Right renal cortex interstitium (tissue), 3 donors: ENCODE measurements at regions not wholly inside any gene's neighbourhood (a gene's known extent, or its start where the extent isn't known, plus 50 kb on each side); places are given as distances from the start of the nearest gene placed in this dataset.
"Not testable (repeated sequence)": the region's sequence is repeated elsewhere in the genome, so short reads cannot be mapped to it uniquely, and the experiment has no call there.

Experiments used
- DNase-seq, 3 donors: peaks; one replicate each; pipeline ENCODE4 v3.0.0-alpha.2; 2013; ENCODE audit warnings: low read depth in 3 of 3, low spot score in 2 of 3

DNA sequence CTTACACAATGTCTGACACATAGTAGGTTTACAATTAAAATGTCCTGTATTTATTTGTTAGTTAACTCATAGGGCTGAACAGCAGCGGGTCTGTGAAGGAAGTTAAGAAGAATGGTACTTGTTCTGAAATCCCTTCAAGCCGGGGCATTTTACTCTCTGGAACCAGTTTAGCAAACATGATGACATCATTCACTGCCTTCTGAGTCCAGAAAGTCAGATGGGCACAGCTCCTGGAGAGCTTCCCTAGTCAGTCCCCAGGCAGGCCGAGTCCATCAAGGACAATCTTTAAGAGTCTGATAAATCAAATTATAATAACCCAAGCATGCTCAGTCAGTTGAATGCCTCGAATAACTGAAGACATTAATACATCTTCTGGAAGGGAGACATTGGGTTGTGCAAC is 125.4 kb upstream of the DAB1 start:
- no peak for DNase-seq

- no peak for DNase-seq
Observed at GRCh38 chr1:57546549-57547330, 122.9 kb upstream of the DAB1 start.

DNA sequence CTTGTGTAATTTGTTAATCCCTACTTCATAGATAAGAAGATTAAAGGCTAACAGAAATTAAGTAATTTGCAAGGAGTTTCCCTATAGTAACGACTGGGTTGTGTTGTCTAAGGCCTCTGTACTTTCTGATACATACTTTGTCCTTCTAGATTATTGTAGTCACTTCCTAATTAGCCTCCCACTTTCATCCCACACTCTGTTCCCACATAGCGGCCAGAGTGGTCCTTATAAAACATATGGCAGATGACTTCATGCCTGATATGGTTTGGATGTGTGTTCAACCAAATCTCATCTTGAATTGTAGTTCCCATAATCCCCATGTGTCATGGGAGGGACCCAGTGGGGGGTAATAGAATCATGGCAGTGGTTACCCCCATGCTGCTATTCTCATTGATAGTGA is 120.5 kb upstream of the DAB1 start:
- DNase-seq: no peak

GRCh38 chr1:57536749-57537423 is 113.0 kb upstream of the DAB1 start:
- DNase-seq: no peak

GRCh38 chr1:57532299-57532698 is 108.4 kb upstream of the DAB1 start:
- DNase-seq: no peak

DNA sequence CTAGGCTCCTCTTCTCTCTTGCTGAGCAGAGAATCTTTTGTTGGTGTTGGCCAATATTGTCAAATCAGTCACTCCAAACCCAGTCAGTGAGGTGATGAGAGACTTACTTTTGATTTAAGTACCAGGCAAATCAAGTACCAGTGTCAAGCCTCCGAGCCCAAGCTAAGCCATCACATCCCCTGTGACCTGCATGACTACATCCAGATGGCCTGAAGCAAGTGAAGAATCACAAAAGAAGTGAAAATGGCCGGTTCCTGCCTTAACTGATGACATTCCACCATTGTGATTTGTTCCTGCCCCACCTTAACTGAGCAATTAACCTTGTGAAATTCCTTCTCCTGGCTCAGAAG is 107.0 kb upstream of the DAB1 start:
- not testable (repeated sequence) for DNase-seq

GRCh38 chr1:57530206-57530910 is 106.5 kb upstream of the DAB1 start:
- DNase-seq: no peak

- no peak for DNase-seq
Observed at GRCh38 chr1:57522575-57522974, 98.7 kb upstream of the DAB1 start.

DNA sequence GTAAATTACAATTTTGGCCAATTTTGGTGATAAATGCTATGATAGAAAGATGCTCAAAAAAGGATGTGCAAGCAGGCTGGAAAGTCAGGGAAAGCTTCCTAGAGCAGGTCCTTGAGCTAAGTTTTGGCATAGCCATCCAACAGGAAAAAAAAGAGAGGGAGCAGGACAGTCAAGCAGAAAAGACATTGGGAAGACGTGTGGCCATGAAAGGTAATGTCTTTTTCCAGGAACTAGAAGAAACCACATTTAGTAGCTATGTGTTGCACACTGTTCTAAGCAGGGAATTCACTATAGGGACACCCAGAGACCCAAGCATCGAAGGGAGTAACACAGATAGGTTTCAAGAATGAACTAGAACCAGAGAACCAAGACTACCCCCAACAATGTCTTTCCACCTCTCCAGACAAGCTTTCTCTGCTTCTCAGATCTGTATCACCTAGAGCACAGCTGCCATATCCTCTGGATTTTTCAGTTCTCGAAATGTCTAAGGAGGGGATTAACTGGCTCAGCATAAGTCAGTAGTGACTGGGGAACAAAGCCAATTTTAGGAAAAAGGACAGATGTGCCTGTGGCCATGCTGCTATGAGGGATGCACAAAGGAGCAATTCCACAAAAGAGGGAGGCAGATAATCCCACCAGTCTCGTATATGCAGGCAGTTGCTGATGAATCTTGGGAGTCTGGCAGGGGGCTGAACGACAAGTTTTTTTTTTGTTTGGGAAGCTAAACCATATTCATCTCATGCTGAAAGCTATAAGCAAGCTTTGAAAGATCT is 97.1 kb upstream of the DAB1 start:
- DNase-seq: no peak

- no peak for DNase-seq
Observed at GRCh38 chr1:57518496-57518895, 94.6 kb upstream of the DAB1 start.

DNA sequence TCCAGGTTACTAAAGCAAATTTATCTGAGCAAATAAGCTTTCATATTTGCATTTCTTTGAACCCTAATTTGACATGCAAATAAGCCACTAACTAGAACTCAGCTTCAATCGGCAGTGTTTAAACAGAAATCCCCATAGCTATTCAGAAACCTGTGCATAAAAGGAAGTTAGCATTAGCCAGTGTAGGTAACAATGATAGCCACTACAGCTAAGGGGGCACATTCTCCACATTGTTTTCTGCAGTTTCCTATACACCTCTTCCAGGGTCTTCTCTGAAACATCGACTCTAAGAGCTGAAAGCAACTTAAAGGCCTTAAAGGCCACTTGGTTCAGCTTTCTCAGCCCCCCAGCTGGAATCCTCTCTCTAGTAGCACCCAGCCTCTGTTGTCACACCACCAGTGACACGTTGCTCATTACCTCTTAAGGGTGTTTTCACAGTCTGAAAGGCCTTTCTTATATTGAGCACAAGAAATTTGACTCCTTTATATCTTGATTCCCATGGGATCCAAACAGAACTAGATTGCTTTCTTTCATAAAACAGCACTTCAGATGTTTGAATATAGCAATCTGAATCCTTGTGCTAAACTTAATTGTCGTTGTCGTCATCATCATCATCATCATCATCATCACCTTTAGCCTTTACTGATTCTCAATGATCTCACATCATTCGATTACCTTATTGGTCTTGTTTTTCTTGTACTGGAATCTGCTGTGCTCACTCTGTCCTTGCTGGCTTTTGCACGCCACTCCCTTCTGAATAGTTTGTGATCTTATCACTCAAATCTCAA is 93.9 kb upstream of the DAB1 start:
- no peak for DNase-seq

- no peak for DNase-seq
Observed at GRCh38 chr1:57512386-57512785, 88.5 kb upstream of the DAB1 start.

DNA sequence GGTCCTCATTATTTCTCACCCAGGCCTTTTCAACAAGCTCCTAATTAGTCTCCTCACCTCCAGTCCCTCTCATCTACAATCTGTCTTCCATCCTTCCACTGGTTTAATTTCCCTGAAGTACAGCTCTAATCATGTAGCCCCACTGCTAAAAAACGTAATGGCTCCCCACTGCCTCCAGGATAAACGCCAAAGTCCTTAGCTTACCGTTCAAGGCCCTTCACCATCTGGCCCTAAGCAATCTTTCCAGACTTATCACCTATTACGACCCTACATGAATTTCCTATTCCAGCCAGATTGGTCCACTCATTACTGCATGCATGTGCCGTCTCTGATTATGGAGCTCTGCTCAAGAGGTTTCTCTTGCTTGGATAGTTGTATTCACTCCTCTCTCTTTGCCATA is 83.1 kb upstream of the DAB1 start:
- no peak for DNase-seq

GRCh38 chr1:57503337-57503736 is 79.5 kb upstream of the DAB1 start:
- no peak for DNase-seq

DNA sequence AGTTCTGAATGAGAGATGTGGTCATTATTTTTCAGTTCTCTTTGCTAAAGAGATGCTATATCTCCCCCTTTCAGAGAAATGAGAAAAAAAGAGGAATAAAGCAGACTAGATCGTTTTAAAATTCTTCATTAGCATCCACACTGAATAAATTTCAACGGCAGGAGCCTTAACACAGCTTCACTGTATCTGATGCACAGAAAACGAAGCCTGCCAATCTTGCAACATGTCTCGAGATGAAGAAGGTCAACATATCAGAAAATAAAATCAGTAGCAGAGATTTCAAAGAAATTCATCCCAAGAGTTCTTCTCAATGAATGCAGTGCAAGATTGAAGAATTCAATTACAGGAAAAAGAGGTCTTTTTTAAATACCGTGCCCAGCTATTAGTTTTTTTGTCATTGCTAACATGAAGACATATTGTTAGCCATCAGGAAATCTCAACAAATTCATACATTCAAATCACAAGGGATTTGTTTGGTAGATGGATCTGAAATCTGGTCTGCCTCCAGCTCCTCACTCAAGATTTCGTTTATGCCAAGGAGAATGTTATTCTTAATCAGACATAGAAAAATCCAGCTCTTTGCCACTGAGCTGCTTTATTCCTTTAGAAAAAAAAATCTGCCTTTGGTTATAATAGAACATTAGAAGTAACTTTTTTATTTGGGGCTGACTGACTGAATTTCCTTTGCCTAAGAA is 76.4 kb upstream of the DAB1 start:
- no peak for DNase-seq

DNA sequence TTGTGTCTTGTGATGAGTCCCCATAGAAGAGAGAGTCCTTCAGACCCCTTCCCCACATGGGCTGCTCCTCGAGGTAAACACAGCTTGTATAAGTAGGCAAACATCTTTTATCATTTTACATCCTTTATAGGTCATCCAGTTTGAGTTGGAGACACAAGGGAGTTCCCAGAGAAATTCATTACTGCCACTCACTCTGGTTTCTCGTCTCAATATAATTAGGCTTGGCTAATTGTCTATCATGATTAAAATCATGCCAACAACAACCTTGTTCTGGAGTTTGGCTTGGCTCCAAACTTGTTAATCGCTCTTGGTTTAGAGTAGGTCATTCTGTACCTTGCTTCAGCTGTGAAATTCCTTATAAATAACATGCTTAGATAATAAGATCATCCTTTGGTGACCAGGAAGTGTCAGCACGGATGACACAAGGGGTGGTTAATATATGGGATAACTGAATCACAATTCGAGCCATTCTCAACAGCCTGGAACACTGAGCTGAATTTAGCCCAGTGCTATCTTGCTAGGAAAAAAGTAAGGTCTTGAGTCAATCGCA is 70.7 kb upstream of the DAB1 start:
- DNase-seq: no peak

DNA sequence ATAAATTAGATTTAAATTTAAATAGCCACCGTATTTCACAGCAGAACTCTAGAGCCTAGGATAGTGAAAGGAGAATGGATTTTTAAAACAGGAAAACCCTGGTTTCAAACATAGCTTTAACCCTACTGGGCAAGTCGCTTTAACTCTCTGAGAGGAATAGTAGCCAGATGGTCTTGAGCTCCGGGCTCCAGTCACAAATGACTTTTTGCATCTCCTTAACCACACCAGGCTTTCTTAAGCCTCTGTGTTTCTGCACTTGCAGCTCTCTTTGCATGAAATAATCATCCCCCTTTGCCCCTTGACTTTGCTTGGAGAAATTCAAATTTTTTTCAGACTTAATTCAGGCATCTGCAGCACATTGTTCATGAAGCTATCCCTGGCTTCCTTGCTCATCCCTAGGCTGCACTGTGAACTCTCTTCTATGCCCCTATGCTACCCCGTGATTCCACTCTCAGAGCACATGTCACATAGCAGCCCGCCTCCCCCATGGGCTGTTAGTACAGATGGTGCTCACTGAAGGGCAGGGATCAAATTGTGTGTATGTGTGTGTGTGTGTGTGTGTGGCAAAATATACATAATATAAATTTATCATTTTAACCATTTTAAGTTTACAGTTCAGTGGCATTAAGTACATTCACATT is 68.8 kb upstream of the DAB1 start:
- DNase-seq: no peak

DNA sequence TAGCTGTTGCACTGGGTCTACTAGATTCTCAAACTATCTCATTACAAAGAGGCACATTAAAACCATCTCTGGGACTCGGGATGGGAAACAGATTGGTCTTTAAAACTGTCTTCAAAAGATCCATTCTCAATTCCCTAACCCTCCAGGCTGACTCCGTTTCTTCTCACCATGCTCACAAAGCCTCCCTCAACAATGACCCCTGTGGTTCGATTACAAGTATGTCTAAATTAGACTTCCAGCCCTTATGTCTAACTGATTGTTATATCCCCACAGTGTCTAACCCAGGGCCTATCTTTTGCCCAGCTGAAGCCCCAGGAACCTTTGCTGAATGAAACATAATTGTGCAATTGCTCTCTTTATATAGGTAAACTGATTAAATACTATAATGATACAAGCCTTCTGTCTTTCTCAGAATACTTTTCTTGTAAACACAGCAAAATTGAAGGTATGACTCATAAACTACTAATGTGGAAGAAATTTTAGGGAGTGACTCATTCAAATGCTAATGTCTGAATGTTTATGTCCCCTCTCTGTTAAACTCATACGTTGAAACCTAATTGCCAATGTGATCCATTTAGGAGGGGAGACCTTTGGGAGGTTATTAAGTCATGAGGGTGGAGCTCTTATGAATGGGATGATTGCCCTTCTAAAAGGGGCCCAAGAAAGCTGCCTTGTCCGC is 65.6 kb upstream of the DAB1 start:
- no peak for DNase-seq
